Astrocyte (in vitro differentiated cells and primary cell): ENCODE measurements at regions not wholly inside any gene's neighbourhood (a gene's known extent, or its start where the extent isn't known, plus 50 kb on each side); places are given as distances from the start of the nearest gene placed in this dataset.

Source experiments
- DNase-seq: peaks from one replicate; pipeline ENCODE4 v3.0.0-alpha.2; 2010; ENCODE audit warnings: low read depth
- FAIRE-seq: peaks from 2 replicates; lab custom pipeline; 2011; peaks lifted over from hg19 to GRCh38; lab: Jason Lieb, UNC
- H2AFZ ChIP-seq: 2 replicates; pipeline ENCODE4 v1.6.0; 2012; ENCODE audit warnings: low read depth, low read length, inconsistent platforms
- H3K27ac ChIP-seq: 2 replicates; pipeline ENCODE4 v1.5.1; 2011; ENCODE audit warnings: low read depth, low read length, inconsistent platforms
- H3K27me3 ChIP-seq: 2 replicates; pipeline ENCODE4 v1.6.0; 2011; ENCODE audit warnings: low read length, inconsistent platforms; ENCODE audit not compliant: insufficient read depth
- H3K36me3 ChIP-seq: 2 replicates; pipeline ENCODE4 v1.5.1; 2011; ENCODE audit warnings: low read length, inconsistent platforms; ENCODE audit not compliant: insufficient read depth
- H3K4me1 ChIP-seq: 2 replicates; pipeline ENCODE4 v1.5.1; 2011; ENCODE audit warnings: low read length, inconsistent platforms; ENCODE audit not compliant: insufficient read depth
- H3K4me2 ChIP-seq: 2 replicates; pipeline ENCODE4 v1.6.0; 2012; ENCODE audit warnings: low read length, inconsistent platforms
- H3K4me3 ChIP-seq: 2 replicates; pipeline ENCODE4 v1.5.1; 2011; ENCODE audit warnings: low read depth, mild to moderate bottlenecking, low read length, inconsistent platforms; ENCODE audit not compliant: insufficient read depth
- H3K79me2 ChIP-seq: 2 replicates; pipeline ENCODE4 v1.6.0; 2012; ENCODE audit warnings: mild to moderate bottlenecking, low read length, inconsistent platforms; ENCODE audit not compliant: insufficient read depth
- H3K9ac ChIP-seq: 2 replicates; pipeline ENCODE4 v1.6.0; 2012; ENCODE audit warnings: mild to moderate bottlenecking, low read length, inconsistent platforms
- H3K9me3 ChIP-seq: 2 replicates; pipeline ENCODE4 v1.5.1; 2012; ENCODE audit warnings: low read depth, mild to moderate bottlenecking, low read length, inconsistent platforms; ENCODE audit not compliant: insufficient read depth
- H4K20me1 ChIP-seq: 2 replicates; pipeline ENCODE4 v1.6.0; 2012; ENCODE audit warnings: low read length, inconsistent platforms; ENCODE audit not compliant: insufficient read depth
- H3K27ac Mint-ChIP-seq: one replicate; pipeline ENCODE4 v1.8.0; 2021; ENCODE audit warnings: mild to moderate bottlenecking, mixed read lengths; ENCODE audit not compliant: unreplicated experiment
- H3K27me3 Mint-ChIP-seq: one replicate; pipeline ENCODE4 v1.8.0; 2021; ENCODE audit warnings: low read depth, mixed read lengths; ENCODE audit not compliant: unreplicated experiment
- H3K36me3 Mint-ChIP-seq: one replicate; pipeline ENCODE4 v1.8.0; 2021; ENCODE audit warnings: low read depth, mixed read lengths; ENCODE audit not compliant: unreplicated experiment
- H3K4me1 Mint-ChIP-seq: one replicate; pipeline ENCODE4 v1.8.0; 2021; ENCODE audit warnings: low read depth, mixed read lengths; ENCODE audit not compliant: unreplicated experiment
- H3K4me3 Mint-ChIP-seq: one replicate; pipeline ENCODE4 v1.8.0; 2021; ENCODE audit warnings: mild to moderate bottlenecking, moderate library complexity, mixed read lengths; ENCODE audit not compliant: unreplicated experiment
- H3K9me3 Mint-ChIP-seq: one replicate; pipeline ENCODE4 v1.8.0; 2021; ENCODE audit warnings: mild to moderate bottlenecking, mixed read lengths; ENCODE audit not compliant: unreplicated experiment
- CTCF ChIP-seq: IDR thresholded peaks from 2 replicates; pipeline ENCODE4 v1.5.1; 2011; ENCODE audit warnings: low read depth, mild to moderate bottlenecking, inconsistent platforms, low read length, moderate library complexity; ENCODE audit not compliant: insufficient read depth
- EZH2 ChIP-seq: IDR thresholded peaks from 2 replicates; pipeline ENCODE4 v1.6.1; 2012; ENCODE audit warnings: mild to moderate bottlenecking, low read length, inconsistent platforms; ENCODE audit not compliant: insufficient read depth

- no peaks in the 10 kb centered on the region for H3K36me3 ChIP-seq
- H3K9me3 ChIP-seq, result no peaks in the 10 kb centered on the region
- no peaks in the 10 kb centered on the region for H3K4me1 Mint-ChIP-seq
- no peak overlapping the region for H3K4me3 ChIP-seq
- H3K9ac ChIP-seq, result no peak overlapping the region
- no peak for TF ChIP-seq CTCF
- no peak for DNase-seq
- no peaks in the 10 kb centered on the region for H3K27me3 Mint-ChIP-seq
- H3K4me2 ChIP-seq, result no peak overlapping the region
- H3K4me3 Mint-ChIP-seq, result no peak overlapping the region
- H3K27me3 ChIP-seq, result no peaks in the 10 kb centered on the region
- no peaks in the 10 kb centered on the region for H3K79me2 ChIP-seq
- FAIRE-seq, result no peak
- H3K4me1 ChIP-seq, result no peaks in the 10 kb centered on the region
- H2AFZ ChIP-seq, result no peak overlapping the region
- H4K20me1 ChIP-seq, result no peaks in the 10 kb centered on the region
- no peak overlapping the region for H3K27ac ChIP-seq
- H3K36me3 Mint-ChIP-seq, result no peaks in the 10 kb centered on the region
- H3K9me3 Mint-ChIP-seq, result no peaks in the 10 kb centered on the region
- H3K27ac Mint-ChIP-seq, result no peak overlapping the region
These were observed 100.8 kb upstream of the HGF start for GRCh38 chr7:81870608-81871007.

GRCh38 chr7:81869670-81870069 is 99.8 kb upstream of the HGF start:
- no peak overlapping the region for H3K4me2 ChIP-seq
- Mint-ChIP-seq H3K36me3 (no peaks in the 10 kb centered on the region), H3K4me1 (no peaks in the 10 kb centered on the region), H3K9me3 (no peaks in the 10 kb centered on the region), H3K4me3 (no peak overlapping the region), H3K27ac (no peak overlapping the region), H3K27me3 (no peaks in the 10 kb centered on the region)
- peak; percentile 10 for DNase-seq
- FAIRE-seq, result no peak
- H3K79me2 ChIP-seq, result no peaks in the 10 kb centered on the region
- H3K27me3 ChIP-seq, result no peaks in the 10 kb centered on the region
- no peaks in the 10 kb centered on the region for H3K9me3 ChIP-seq
- H3K9ac ChIP-seq, result no peak overlapping the region
- TF ChIP-seq CTCF (no peak), EZH2 (no peak)
- no peaks in the 10 kb centered on the region for H3K4me1 ChIP-seq
- H3K36me3 ChIP-seq, result no peaks in the 10 kb centered on the region
- H4K20me1 ChIP-seq, result no peaks in the 10 kb centered on the region
- no peak overlapping the region for H2AFZ ChIP-seq
- H3K27ac ChIP-seq, result no peak overlapping the region
- H3K4me3 ChIP-seq, result no peak overlapping the region

GRCh38 chr7:81865754-81866153 is 95.9 kb upstream of the HGF start:
- H3K4me1 Mint-ChIP-seq, result no peaks in the 10 kb centered on the region
- DNase-seq (no peak), FAIRE-seq (no peak)
- no peak overlapping the region for H3K27ac Mint-ChIP-seq
- Histone ChIP-seq H3K4me1 (no peaks in the 10 kb centered on the region), H3K9ac (no peak overlapping the region), H3K36me3 (no peaks in the 10 kb centered on the region), H4K20me1 (no peaks in the 10 kb centered on the region), H3K9me3 (no peaks in the 10 kb centered on the region), H3K27ac (no peak overlapping the region), H3K4me3 (no peak overlapping the region), H3K79me2 (no peaks in the 10 kb centered on the region), H2AFZ (no peak overlapping the region), H3K4me2 (no peak overlapping the region), H3K27me3 (no peaks in the 10 kb centered on the region)
- no peak overlapping the region for H3K4me3 Mint-ChIP-seq
- H3K9me3 Mint-ChIP-seq, result no peaks in the 10 kb centered on the region
- TF ChIP-seq EZH2 (no peak), CTCF (no peak)
- H3K27me3 Mint-ChIP-seq, result no peaks in the 10 kb centered on the region
- no peaks in the 10 kb centered on the region for H3K36me3 Mint-ChIP-seq
